HFFc6 (cell line): ENCODE measurements at regions not wholly inside any gene's neighbourhood (a gene's known extent, or its start where the extent isn't known, plus 50 kb on each side); places are given as distances from the start of the nearest gene placed in this dataset.
A peak's percentile ranks its signal among the peaks of the same experiment; 100 is the strongest.

Experiments
- DNase-seq: peaks from one replicate; pipeline ENCODE4 v3.0.0-alpha.2; 2018
- H3K27ac Mint-ChIP-seq: 2 replicates; pipeline ENCODE4 v1.8.0; 2020; ENCODE audit warnings: mild to moderate bottlenecking, mixed read lengths
- H3K27me3 Mint-ChIP-seq: 2 replicates; pipeline ENCODE4 v1.8.0; 2021; ENCODE audit warnings: mild to moderate bottlenecking, moderate library complexity, mixed read lengths; ENCODE audit not compliant: insufficient read depth
- H3K36me3 Mint-ChIP-seq: 2 replicates; pipeline ENCODE4 v1.8.0; 2021; ENCODE audit warnings: low read depth, mixed read lengths
- H3K4me1 Mint-ChIP-seq: 2 replicates; pipeline ENCODE4 v1.8.0; 2020; ENCODE audit warnings: low read depth, mixed read lengths
- H3K4me3 Mint-ChIP-seq: 2 replicates; pipeline ENCODE4 v1.8.0; 2020; ENCODE audit warnings: mild to moderate bottlenecking, moderate library complexity, mixed read lengths
- H3K9me3 Mint-ChIP-seq: 2 replicates; pipeline ENCODE4 v1.8.0; 2020; ENCODE audit warnings: mild to moderate bottlenecking, mixed read lengths
- CTCF ChIP-seq: fragments of 200-600 bp; sonication (generic); IDR thresholded peaks from 2 replicates; pipeline ENCODE4 v1.5.0; 2021; ENCODE audit warnings: antibody characterized with exemption, mild to moderate bottlenecking

- peaks cover 3% of the 10 kb centered on the region; the same call in 1 of the 2 replicates for H3K27me3 Mint-ChIP-seq
- no peaks in the 10 kb centered on the region for H3K9me3 Mint-ChIP-seq
- peak; percentile 15 for DNase-seq
- H3K4me1 Mint-ChIP-seq = peaks cover 29% of the 10 kb centered on the region
- TF ChIP-seq CTCF = no peak
- H3K27ac Mint-ChIP-seq = peak overlapping the region; percentile 85
- no peaks in the 10 kb centered on the region for H3K36me3 Mint-ChIP-seq
- H3K4me3 Mint-ChIP-seq = peak overlapping the region; percentile 38; the same call in 1 of the 2 replicates
Measured at GRCh38 chr13:111005364-111005763, 90.5 kb upstream of the ANKRD10 start.

GRCh38 chr13:111004444-111004843 is 89.6 kb upstream of the ANKRD10 start:
- H3K4me1 Mint-ChIP-seq = peaks cover 29% of the 10 kb centered on the region
- H3K4me3 Mint-ChIP-seq = no peak overlapping the region

GRCh38 chr13:111001636-111002035 is 86.8 kb upstream of the ANKRD10 start:
- Mint-ChIP-seq H3K4me3 (no peak overlapping the region), H3K4me1 (peaks cover 19% of the 10 kb centered on the region), H3K9me3 (no peaks in the 10 kb centered on the region), H3K27ac (no peak overlapping the region), H3K27me3 (peaks cover 8% of the 10 kb centered on the region; the same call in 1 of the 2 replicates), H3K36me3 (no peaks in the 10 kb centered on the region)
- no peak for TF ChIP-seq CTCF
- DNase-seq = no peak

More at GRCh38 chr13:111004444-111004843, 89.6 kb upstream of the ANKRD10 start:
- no peaks in the 10 kb centered on the region for H3K9me3 Mint-ChIP-seq
- TF ChIP-seq CTCF = no peak
- no peak overlapping the region for H3K27ac Mint-ChIP-seq
- DNase-seq = no peak
- no peaks in the 10 kb centered on the region for H3K36me3 Mint-ChIP-seq
- peaks cover 4% of the 10 kb centered on the region; the same call in 1 of the 2 replicates for H3K27me3 Mint-ChIP-seq

- Mint-ChIP-seq H3K27me3 (peaks cover 13% of the 10 kb centered on the region; the same call in 1 of the 2 replicates), H3K9me3 (peaks cover 9% of the 10 kb centered on the region; the same call in 1 of the 2 replicates), H3K36me3 (peaks cover 6% of the 10 kb centered on the region; the same call in 1 of the 2 replicates), H3K4me1 (peaks cover 8% of the 10 kb centered on the region), H3K4me3 (no peak overlapping the region), H3K27ac (no peak overlapping the region)
- TF ChIP-seq CTCF = no peak
- DNase-seq = no peak
Measured at GRCh38 chr13:110993788-110994187, 78.9 kb upstream of the ANKRD10 start.

GRCh38 chr13:110991991-110992508 is 77.2 kb upstream of the ANKRD10 start:
- Mint-ChIP-seq H3K36me3 (peaks cover 6% of the 10 kb centered on the region; the same call in 1 of the 2 replicates), H3K4me1 (peaks cover 8% of the 10 kb centered on the region), H3K27ac (no peak overlapping the region), H3K9me3 (peaks cover 9% of the 10 kb centered on the region; the same call in 1 of the 2 replicates), H3K4me3 (no peak overlapping the region), H3K27me3 (peaks cover 13% of the 10 kb centered on the region; the same call in 1 of the 2 replicates)
- no peak for TF ChIP-seq CTCF
- DNase-seq = no peak
